ENCODE measurements at regions not wholly inside any gene's neighbourhood (a gene's known extent, or its start where the extent isn't known, plus 50 kb on each side); places are given as distances from the start of the nearest gene placed in this dataset.

DNA sequence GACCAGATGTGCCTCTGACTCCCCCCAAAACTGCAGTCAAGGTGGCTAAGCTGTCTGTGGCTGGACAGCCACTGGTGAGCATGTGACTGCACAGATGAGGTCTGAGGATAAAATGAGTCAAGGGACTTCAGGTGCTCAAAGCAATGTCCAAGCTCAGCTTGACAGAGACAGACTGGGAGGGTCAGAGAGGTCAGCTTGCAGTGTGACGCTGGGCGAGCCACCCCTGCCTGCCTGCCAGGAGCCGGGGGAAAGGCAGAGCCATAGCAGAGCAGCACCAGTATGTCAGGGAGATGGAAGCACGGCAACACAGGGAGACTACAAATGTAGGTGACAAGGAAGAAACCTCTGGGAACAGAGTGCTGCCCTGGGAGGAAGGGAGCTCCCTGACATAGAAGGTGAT is 399.4 kb downstream of the OCA2 start:
- TF ChIP-seq EZH2phosphoT487 (IDR thresholded peaks at IDR 0.05) (no peak), EZH2 (IDR thresholded peaks at IDR 0.05) (no peak)
- TF ChIP-seq, protein P1, sequence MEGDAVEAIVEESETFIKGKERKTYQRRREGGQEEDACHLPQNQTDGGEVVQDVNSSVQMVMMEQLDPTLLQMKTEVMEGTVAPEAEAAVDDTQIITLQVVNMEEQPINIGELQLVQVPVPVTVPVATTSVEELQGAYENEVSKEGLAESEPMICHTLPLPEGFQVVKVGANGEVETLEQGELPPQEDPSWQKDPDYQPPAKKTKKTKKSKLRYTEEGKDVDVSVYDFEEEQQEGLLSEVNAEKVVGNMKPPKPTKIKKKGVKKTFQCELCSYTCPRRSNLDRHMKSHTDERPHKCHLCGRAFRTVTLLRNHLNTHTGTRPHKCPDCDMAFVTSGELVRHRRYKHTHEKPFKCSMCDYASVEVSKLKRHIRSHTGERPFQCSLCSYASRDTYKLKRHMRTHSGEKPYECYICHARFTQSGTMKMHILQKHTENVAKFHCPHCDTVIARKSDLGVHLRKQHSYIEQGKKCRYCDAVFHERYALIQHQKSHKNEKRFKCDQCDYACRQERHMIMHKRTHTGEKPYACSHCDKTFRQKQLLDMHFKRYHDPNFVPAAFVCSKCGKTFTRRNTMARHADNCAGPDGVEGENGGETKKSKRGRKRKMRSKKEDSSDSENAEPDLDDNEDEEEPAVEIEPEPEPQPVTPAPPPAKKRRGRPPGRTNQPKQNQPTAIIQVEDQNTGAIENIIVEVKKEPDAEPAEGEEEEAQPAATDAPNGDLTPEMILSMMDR (IDR thresholded peaks at IDR 0.05) = no peak

Measured in neural progenitor cell (in vitro differentiated cells).